ENCODE measurements at regions not wholly inside any gene's neighbourhood (a gene's known extent, or its start where the extent isn't known, plus 50 kb on each side); places are given as distances from the start of the nearest gene placed in this dataset.

GRCh38 chr10:92753865-92754264 is 64.1 kb downstream of the HHEX start:
- TF ChIP-seq CTCF (IDR thresholded peaks at IDR 0.05; ENCODE audit: low read depth, low read length): no peak
- Histone ChIP-seq H3K4me3 (ENCODE audit: low read depth, low read length) (no peak overlapping the region), H3K9me3 (ENCODE audit: control insufficient read depth, insufficient read depth, low read length) (no peaks in the 10 kb centered on the region), H3K27ac (ENCODE audit: low read depth, low read length) (no peak overlapping the region), H3K27me3 (ENCODE audit: control insufficient read depth, insufficient read depth, low read length) (no peaks in the 10 kb centered on the region)
- POLR2A ChIA-PET: no interaction called here
- CTCF ChIA-PET: no interaction called here
- DNase-seq (ENCODE audit: low read depth, low spot score): no peak

- H3K27me3 ChIP-seq (ENCODE audit: control insufficient read depth, insufficient read depth, low read length): no peaks in the 10 kb centered on the region
- no peak for TF ChIP-seq CTCF (IDR thresholded peaks at IDR 0.05; ENCODE audit: low read depth, low read length)
- ChIA-PET CTCF (interaction anchor here (0.6 to 1.1 kb wide), 3 partner anchors 15 to 96 kb away, joined by 3 to 6 read pairs (median 3); no protein-coding TSS in a partner anchor), POLR2A (no interaction called here)
- no peak overlapping the region for H3K27ac ChIP-seq (ENCODE audit: low read depth, low read length)
- DNase-seq (ENCODE audit: low read depth, low spot score): no peak
- H3K4me3 ChIP-seq (ENCODE audit: low read depth, low read length): no peak overlapping the region
- no peaks in the 10 kb centered on the region for H3K9me3 ChIP-seq (ENCODE audit: control insufficient read depth, insufficient read depth, low read length)
These were observed 66.0 kb downstream of the HHEX start for GRCh38 chr10:92755725-92756124.

- Histone ChIP-seq H3K9me3 (ENCODE audit: control insufficient read depth, insufficient read depth, low read length) (no peaks in the 10 kb centered on the region), H3K27me3 (ENCODE audit: control insufficient read depth, insufficient read depth, low read length) (no peaks in the 10 kb centered on the region), H3K4me3 (ENCODE audit: low read depth, low read length) (no peak overlapping the region), H3K27ac (ENCODE audit: low read depth, low read length) (peak overlapping the region; percentile 42)
- DNase-seq (ENCODE audit: low read depth, low spot score): no peak
- TF ChIP-seq CTCF (IDR thresholded peaks at IDR 0.05; ENCODE audit: low read depth, low read length): no peak
- POLR2A ChIA-PET: no interaction called here
- CTCF ChIA-PET: interaction anchor here (0.6 to 1.1 kb wide), 3 partner anchors 16 to 95 kb away, joined by 3 to 6 read pairs (median 3); no protein-coding TSS in a partner anchor
These were observed 66.7 kb downstream of the HHEX start for GRCh38 chr10:92756201-92757065.

GRCh38 chr10:92757066-92757710 is 67.4 kb downstream of the HHEX start:
- H3K27ac ChIP-seq (ENCODE audit: low read depth, low read length): peak overlapping the region; percentile 42
- POLR2A ChIA-PET: no interaction called here
- CTCF ChIA-PET: interaction anchor here (1.0 kb wide), 1 partner anchor 10 kb away, joined by 6 read pairs; no protein-coding TSS in a partner anchor
- H3K27me3 ChIP-seq (ENCODE audit: control insufficient read depth, insufficient read depth, low read length): no peaks in the 10 kb centered on the region
- no peaks in the 10 kb centered on the region for H3K9me3 ChIP-seq (ENCODE audit: control insufficient read depth, insufficient read depth, low read length)
- DNase-seq (ENCODE audit: low read depth, low spot score): peak; percentile 63
- no peak overlapping the region for H3K4me3 ChIP-seq (ENCODE audit: low read depth, low read length)
- peak; percentile 32 for TF ChIP-seq CTCF (IDR thresholded peaks at IDR 0.05; ENCODE audit: low read depth, low read length)

- CTCF ChIA-PET: interaction anchor here (1.0 kb wide), 1 partner anchor 9 kb away, joined by 6 read pairs; no protein-coding TSS in a partner anchor
These were observed 68.0 kb downstream of the HHEX start for GRCh38 chr10:92757711-92758104.

More at GRCh38 chr10:92757711-92758104, 68.0 kb downstream of the HHEX start:
- Histone ChIP-seq H3K27me3 (ENCODE audit: control insufficient read depth, insufficient read depth, low read length) (no peaks in the 10 kb centered on the region), H3K27ac (ENCODE audit: low read depth, low read length) (no peak overlapping the region), H3K9me3 (ENCODE audit: control insufficient read depth, insufficient read depth, low read length) (no peaks in the 10 kb centered on the region), H3K4me3 (ENCODE audit: low read depth, low read length) (no peak overlapping the region)
- DNase-seq (ENCODE audit: low read depth, low spot score): no peak
- POLR2A ChIA-PET: no interaction called here
- TF ChIP-seq CTCF (IDR thresholded peaks at IDR 0.05; ENCODE audit: low read depth, low read length): no peak

Data from AG04450 (cell line).